Activated CD8-positive, alpha-beta memory T cell treated with anti-CD3 and anti-CD28 coated beads for 36 hours (primary cell): ENCODE measurements at regions not wholly inside any gene's neighbourhood (a gene's known extent, or its start where the extent isn't known, plus 50 kb on each side); places are given as distances from the start of the nearest gene placed in this dataset.

Source experiments
- CTCF ChIA-PET: fragments of 350-600 bp; sonication (Branson Sonifier 250); formaldehyde crosslinking; loops from one replicate; lab custom pipeline; 2021; ENCODE audit warnings: antibody characterized with exemption; lab: Charles Lee
- POLR2A ChIA-PET: fragments of 350-600 bp; sonication (Branson Sonifier 250); formaldehyde crosslinking; loops from one replicate; lab custom pipeline; 2021; ENCODE audit warnings: antibody characterized with exemption; lab: Charles Lee

DNA sequence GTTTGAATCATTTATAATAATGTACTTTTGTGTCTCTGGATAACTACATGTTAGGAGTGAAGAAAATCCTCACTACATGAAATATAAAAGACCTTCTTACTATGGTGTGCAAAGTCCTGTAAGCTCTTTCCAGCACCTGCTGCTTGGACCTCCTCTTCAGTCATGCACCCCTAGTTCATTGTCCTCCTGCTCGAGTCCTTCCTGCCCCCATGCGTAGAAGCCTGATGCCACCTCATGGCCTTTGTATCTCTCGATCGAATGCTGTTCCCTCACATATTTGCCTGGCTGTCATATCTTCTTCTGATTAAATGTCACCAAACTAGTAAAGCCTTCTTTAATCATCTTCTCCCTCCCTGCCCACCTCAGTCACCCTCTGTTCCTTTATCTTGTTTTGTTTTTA, 49.9 kb upstream of the SUCLG2 start:
- ChIA-PET POLR2A (no interaction called here), CTCF (no interaction called here)
